Astrocyte of the hippocampus (primary cell): ENCODE measurements at regions not wholly inside any gene's neighbourhood (a gene's known extent, or its start where the extent isn't known, plus 50 kb on each side); places are given as distances from the start of the nearest gene placed in this dataset.

ENCODE experiments used
- DNase-seq: peaks from one replicate; pipeline ENCODE4 v3.0.0; 2011; ENCODE audit warnings: low read depth, low spot score

DNA sequence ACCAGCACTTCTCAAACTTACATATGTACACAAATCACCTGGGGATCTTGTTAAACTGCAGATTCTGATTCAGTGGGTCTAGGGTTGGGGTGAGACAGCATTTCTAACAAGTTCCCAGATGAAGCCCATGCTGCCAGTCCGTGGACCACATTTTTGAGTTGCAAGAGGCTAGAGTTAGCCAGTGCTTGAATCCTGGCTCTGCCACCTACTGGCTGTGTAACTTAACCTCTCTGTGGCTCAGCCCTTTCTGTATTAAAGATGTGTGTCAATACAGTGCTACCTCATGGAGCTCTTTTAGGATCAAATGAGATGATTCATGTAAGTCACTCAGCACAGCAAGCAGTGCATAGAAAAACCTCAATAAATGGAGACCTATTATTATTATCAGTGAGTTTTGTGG lies 90.2 kb upstream of the ISX start:
- DNase-seq, result no peak

DNA sequence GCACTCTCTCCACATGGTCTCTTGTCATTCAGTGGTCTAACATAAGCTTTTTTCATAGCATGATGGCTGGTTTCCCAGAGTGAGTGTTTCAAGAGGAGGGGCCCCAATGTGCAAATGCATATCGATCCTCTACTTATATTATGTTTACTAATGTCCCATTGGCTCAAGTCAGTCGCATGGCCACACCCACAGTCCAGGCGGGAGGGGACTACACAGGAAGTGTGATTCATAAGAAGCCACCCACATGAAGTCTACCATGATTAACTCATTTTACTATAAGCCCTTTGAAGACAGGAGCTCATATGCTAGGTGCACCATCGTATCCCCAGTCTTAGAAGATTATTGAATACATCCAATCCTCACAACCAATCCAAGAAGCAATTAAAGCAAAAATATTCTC lies 89.5 kb upstream of the ISX start:
- no peak for DNase-seq

GRCh38 chr22:34976886-34977285 lies 89.1 kb upstream of the ISX start:
- DNase-seq, result no peak

GRCh38 chr22:34986523-34986922 lies 79.4 kb upstream of the ISX start:
- DNase-seq, result no peak

GRCh38 chr22:34992672-34993071 lies 73.3 kb upstream of the ISX start:
- DNase-seq, result no peak

DNA sequence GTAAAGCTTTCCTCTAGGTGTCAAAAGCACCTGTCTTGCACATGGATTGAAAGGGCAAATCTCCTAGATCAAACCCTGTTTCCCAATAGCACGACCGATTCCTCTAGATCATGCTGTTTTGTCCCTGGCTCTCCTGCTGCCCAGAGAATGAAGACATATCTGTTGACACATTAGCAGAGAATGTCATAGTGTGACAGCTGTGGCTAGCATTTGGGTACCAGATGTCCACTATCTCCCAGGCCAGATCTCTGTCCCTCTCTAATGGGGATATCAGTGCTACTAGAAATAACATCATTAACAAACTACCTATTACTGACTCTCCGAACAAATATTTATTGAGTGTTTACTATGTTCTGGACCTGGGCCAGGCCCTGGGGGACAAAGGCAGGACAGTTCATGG lies 72.4 kb upstream of the ISX start:
- no peak for DNase-seq

GRCh38 chr22:34997633-34998299 lies 68.2 kb upstream of the ISX start:
- no peak for DNase-seq

GRCh38 chr22:34998921-34999320 lies 67.0 kb upstream of the ISX start:
- DNase-seq, result no peak

- DNase-seq, result no peak
Observed at GRCh38 chr22:35008213-35008612, 57.7 kb upstream of the ISX start.

DNA sequence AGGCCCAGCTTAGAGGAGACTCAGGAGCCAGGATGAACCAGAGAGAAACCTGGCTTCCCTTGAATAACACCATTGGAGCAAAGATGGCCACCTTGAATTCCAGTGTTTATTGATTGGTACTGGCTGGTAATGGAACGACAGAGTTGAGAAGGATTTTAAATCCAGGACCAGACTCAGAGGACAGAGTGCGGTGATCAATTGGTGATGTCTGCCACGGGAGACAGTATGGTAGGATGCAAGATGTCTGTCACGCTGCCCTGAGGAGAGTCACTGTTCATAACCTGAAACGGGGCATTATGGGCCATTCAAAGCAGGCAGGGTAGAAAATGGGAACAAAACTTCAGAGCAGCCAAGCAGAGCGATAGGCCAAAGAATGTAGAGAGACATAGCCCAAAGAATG lies 55.4 kb upstream of the ISX start:
- DNase-seq, result no peak

GRCh38 chr22:35014812-35015211 lies 51.1 kb upstream of the ISX start:
- DNase-seq, result no peak
